ENCODE measurements at regions not wholly inside any gene's neighbourhood (a gene's known extent, or its start where the extent isn't known, plus 50 kb on each side); places are given as distances from the start of the nearest gene placed in this dataset.

GRCh38 chr15:94079968-94080367 lies 151.4 kb upstream of the MCTP2 start:
- TF ChIP-seq POLR2AphosphoS5 (IDR thresholded peaks at IDR 0.05; ENCODE audit: low read depth, low read length) = no peak
- TF ChIP-seq SIN3A (IDR thresholded peaks at IDR 0.05; ENCODE audit: borderline replicate concordance, insufficient read depth, low read length) = no peak

Data from PFSK-1 (cell line).